Tibial nerve (tissue), 4 donors: ENCODE measurements at regions not wholly inside any gene's neighbourhood (a gene's known extent, or its start where the extent isn't known, plus 50 kb on each side); places are given as distances from the start of the nearest gene placed in this dataset.

ENCODE experiments used
- DNase-seq, 2 donors: peaks; one replicate each; pipeline ENCODE4 v3.0.0-alpha.2; 2019; ENCODE audit warnings: low spot score in 2 of 2
- H3K27ac ChIP-seq, 4 donors: fragments of 200-600 bp; sonication (generic) in 3 of 4; one replicate each; pipeline ENCODE4 v1.5.1; 2017 to 2019; ENCODE audit warnings: mild to moderate bottlenecking in 1 of 4
- H3K27me3 ChIP-seq, 2 donors: fragments of 200-600 bp; sonication (generic) in 1 of 2; one replicate each; pipeline versions ENCODE4 v1.5.1 to v1.6.0; 2017 to 2019
- H3K36me3 ChIP-seq, 3 donors: fragments of 200-600 bp; sonication (generic); one replicate each; pipeline ENCODE4 v1.5.1; 2018 to 2019
- H3K4me1 ChIP-seq, 4 donors: fragments of 200-600 bp; sonication (generic) in 3 of 4; one replicate each; pipeline ENCODE4 v1.5.1; 2017 to 2019
- H3K4me3 ChIP-seq, 4 donors: fragments of 200-600 bp; sonication (generic) in 3 of 4; one replicate each; pipeline ENCODE4 v1.5.1; 2017 to 2019; ENCODE audit warnings: mild to moderate bottlenecking in 1 of 4, moderate library complexity in 1 of 4
- H3K9me3 ChIP-seq, 4 donors: fragments of 200-600 bp; sonication (generic) in 3 of 4; one replicate each; pipeline ENCODE4 v1.5.1; 2017 to 2019
- EP300 ChIP-seq, 2 donors: sonication (generic); formaldehyde crosslinking; IDR thresholded peaks; one replicate each; pipeline ENCODE4 v1.6.1; 2017; ENCODE audit warnings: antibody characterized with exemption in 2 of 2, mild to moderate bottlenecking in 1 of 2
- POLR2A ChIP-seq, 2 donors: fragments of 450-650 bp; IDR thresholded peaks; one replicate each; pipeline ENCODE4 v1.6.1; 2017; ENCODE audit warnings: antibody characterized with exemption in 2 of 2, mild to moderate bottlenecking in 2 of 2, moderate library complexity in 2 of 2
- WGBS, 2 donors: methylation state at CpG; one replicate each; pipeline ENCODE4 v1.1.5; 2018; 5-methylcytosine and 5-hydroxymethylcytosine counted together
- TF ChIP-seq, protein P1 (sequence below), 5 experiments: fragments of 200-600 bp in 3 of 5; fragments of 450-650 bp in 2 of 5; sonication (generic) in 3 of 5; IDR thresholded peaks; one replicate each; pipeline ENCODE4 v1.5.1; 2016 to 2019; ENCODE audit warnings: antibody characterized with exemption in 5 of 5, mild to moderate bottlenecking in 3 of 5, moderate library complexity in 2 of 5

DNA sequence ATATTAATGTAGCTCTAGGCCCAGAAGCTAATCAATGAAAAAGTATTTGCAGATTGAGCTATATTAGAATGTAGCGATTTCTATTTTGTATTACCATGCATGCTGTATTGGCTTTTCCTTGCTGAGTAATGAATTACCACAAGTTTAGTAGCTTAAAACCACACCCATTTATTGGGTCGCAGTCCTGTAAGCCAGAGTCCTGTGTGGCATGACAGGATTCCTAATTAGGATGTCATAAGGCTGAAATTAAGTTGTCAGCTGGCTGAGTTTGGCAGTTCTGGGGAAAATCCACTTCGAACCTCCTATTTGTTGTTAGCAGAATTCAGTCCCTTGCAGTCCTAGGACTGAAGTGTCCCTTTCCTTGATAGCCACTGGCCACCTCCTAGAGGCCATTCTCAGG is 50.3 kb upstream of the HHIP start:
- Histone ChIP-seq H3K36me3 (no peaks in the 10 kb centered on the region), H3K27me3 (no peaks in the 10 kb centered on the region), H3K4me1 (no peaks in the 10 kb centered on the region), H3K4me3 (no peak overlapping the region), H3K9me3 (no peaks in the 10 kb centered on the region), H3K27ac (no peak overlapping the region)
- TF ChIP-seq, protein P1, sequence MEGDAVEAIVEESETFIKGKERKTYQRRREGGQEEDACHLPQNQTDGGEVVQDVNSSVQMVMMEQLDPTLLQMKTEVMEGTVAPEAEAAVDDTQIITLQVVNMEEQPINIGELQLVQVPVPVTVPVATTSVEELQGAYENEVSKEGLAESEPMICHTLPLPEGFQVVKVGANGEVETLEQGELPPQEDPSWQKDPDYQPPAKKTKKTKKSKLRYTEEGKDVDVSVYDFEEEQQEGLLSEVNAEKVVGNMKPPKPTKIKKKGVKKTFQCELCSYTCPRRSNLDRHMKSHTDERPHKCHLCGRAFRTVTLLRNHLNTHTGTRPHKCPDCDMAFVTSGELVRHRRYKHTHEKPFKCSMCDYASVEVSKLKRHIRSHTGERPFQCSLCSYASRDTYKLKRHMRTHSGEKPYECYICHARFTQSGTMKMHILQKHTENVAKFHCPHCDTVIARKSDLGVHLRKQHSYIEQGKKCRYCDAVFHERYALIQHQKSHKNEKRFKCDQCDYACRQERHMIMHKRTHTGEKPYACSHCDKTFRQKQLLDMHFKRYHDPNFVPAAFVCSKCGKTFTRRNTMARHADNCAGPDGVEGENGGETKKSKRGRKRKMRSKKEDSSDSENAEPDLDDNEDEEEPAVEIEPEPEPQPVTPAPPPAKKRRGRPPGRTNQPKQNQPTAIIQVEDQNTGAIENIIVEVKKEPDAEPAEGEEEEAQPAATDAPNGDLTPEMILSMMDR (IDR thresholded peaks at IDR 0.05) = no peak
- TF ChIP-seq EP300 (IDR thresholded peaks at IDR 0.05) (no peak), POLR2A (IDR thresholded peaks at IDR 0.05) (no peak)
- DNase-seq = no peak
- WGBS, 2 donors = 92 to 96% methylated on average over 3 of the region's 3 CpGs
